Gastroesophageal sphincter (tissue), 3 donors: ENCODE measurements at regions not wholly inside any gene's neighbourhood (a gene's known extent, or its start where the extent isn't known, plus 50 kb on each side); places are given as distances from the start of the nearest gene placed in this dataset.

Source experiments
- POLR2A ChIP-seq, 2 donors: fragments of 450-650 bp; IDR thresholded peaks; one replicate each; pipeline ENCODE4 v1.6.1; 2017; ENCODE audit warnings: antibody characterized with exemption in 2 of 2, mild to moderate bottlenecking in 2 of 2, moderate library complexity in 1 of 2
- TF ChIP-seq, protein P1 (sequence below), 4 experiments: fragments of 200-600 bp in 2 of 4; fragments of 450-650 bp in 2 of 4; sonication (generic) in 1 of 4; IDR thresholded peaks; one replicate each; pipeline ENCODE4 v1.5.1; 2017 to 2019; ENCODE audit warnings: antibody characterized with exemption in 4 of 4, mild to moderate bottlenecking in 2 of 4, moderate library complexity in 2 of 4

DNA sequence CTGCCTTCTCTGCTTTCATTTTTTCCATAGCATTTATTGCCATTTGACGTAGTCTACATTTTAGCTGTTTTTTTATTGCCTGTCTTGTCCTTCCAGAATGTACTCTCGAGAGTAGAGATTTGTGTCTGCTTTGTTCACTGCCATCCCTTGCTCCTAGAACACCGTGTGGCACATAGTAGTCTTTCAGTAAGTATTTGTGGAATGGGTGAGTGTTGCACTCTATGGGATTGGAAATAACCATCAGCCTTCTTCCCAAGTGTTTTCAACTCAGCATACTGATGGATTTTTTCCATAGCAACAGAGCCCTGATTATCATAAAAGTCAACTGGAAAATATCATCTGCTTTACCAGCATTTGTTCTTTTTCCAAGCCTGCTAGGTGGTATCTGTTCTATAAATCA, 462.6 kb downstream of the ENC1 start:
- TF ChIP-seq, protein P1, sequence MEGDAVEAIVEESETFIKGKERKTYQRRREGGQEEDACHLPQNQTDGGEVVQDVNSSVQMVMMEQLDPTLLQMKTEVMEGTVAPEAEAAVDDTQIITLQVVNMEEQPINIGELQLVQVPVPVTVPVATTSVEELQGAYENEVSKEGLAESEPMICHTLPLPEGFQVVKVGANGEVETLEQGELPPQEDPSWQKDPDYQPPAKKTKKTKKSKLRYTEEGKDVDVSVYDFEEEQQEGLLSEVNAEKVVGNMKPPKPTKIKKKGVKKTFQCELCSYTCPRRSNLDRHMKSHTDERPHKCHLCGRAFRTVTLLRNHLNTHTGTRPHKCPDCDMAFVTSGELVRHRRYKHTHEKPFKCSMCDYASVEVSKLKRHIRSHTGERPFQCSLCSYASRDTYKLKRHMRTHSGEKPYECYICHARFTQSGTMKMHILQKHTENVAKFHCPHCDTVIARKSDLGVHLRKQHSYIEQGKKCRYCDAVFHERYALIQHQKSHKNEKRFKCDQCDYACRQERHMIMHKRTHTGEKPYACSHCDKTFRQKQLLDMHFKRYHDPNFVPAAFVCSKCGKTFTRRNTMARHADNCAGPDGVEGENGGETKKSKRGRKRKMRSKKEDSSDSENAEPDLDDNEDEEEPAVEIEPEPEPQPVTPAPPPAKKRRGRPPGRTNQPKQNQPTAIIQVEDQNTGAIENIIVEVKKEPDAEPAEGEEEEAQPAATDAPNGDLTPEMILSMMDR (IDR thresholded peaks at IDR 0.05) = no peak
- TF ChIP-seq POLR2A (IDR thresholded peaks at IDR 0.05) = no peak
